Ramos (cell line): ENCODE measurements at regions not wholly inside any gene's neighbourhood (a gene's known extent, or its start where the extent isn't known, plus 50 kb on each side); places are given as distances from the start of the nearest gene placed in this dataset.

Experiments used
- in situ Hi-C: fragments of 300-500 bp; cut with MboI; formaldehyde crosslinking; loops from one replicate; pipeline ENCODE4 v1.14.3; 2022; ENCODE audit warnings: low sequenced_read_pairs; ENCODE audit not compliant: unreplicated experiment

DNA sequence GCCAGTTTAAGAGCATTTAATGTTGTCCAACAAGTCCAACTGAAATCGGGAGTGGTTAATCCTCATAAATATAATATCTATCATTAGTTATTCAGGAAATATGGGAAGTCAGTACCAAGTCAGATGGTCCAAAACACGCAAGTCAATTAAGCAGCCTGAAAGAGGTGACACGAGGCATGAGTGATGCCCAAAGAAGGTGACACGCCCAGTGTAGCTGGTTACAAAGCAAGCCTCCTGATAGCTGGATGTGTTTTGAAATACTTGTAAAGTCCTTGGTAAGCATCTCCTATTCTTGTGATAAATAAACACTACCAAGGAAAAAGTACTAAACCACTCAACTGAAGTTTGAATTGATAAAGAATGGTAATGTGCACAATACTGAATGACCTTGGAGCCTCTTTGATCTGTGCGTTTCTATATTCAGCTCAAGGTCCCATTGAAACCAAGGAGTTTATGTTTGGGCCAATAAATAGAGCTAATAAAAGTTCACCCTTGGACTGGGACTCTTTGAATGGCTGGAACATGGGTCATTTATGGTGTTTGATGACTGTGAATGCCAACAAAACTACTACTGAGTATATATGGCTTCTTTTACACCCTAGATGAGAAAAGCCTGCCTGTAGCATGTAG, 93.2 kb upstream of the KLF3 start:
- in situ Hi-C loops: no loop called here

GRCh38 chr4:38572793-38573192, 91.2 kb upstream of the KLF3 start:
- in situ Hi-C loops: no loop called here

GRCh38 chr4:38574559-38575333, 89.3 kb upstream of the KLF3 start:
- in situ Hi-C loops: no loop called here

DNA sequence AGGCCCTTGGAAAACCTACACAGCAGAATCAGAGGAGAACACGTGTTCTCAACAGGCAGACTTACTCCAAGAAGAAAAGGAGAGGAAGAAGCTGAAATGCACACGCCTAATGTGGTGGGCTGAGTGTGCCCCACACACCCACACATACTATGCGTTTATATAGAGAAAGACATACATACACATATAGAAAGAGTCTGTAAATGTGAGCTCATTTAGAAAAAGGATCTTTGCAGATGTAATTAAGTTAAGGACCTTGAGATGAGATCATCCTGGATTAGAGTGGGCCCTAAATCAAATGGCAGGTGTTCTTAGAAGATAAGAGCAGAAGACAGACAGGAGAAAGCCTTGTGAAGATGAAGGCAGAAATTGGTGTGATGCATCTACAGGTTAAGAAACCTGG, 87.2 kb upstream of the KLF3 start:
- in situ Hi-C loops: no loop called here

- in situ Hi-C loops: no loop called here
Measured at GRCh38 chr4:38577462-38577861, 86.5 kb upstream of the KLF3 start.

- in situ Hi-C loops: no loop called here
Measured at GRCh38 chr4:38581426-38582106, 82.4 kb upstream of the KLF3 start.

- in situ Hi-C loops: no loop called here
Measured at GRCh38 chr4:38582445-38582844, 81.6 kb upstream of the KLF3 start.

DNA sequence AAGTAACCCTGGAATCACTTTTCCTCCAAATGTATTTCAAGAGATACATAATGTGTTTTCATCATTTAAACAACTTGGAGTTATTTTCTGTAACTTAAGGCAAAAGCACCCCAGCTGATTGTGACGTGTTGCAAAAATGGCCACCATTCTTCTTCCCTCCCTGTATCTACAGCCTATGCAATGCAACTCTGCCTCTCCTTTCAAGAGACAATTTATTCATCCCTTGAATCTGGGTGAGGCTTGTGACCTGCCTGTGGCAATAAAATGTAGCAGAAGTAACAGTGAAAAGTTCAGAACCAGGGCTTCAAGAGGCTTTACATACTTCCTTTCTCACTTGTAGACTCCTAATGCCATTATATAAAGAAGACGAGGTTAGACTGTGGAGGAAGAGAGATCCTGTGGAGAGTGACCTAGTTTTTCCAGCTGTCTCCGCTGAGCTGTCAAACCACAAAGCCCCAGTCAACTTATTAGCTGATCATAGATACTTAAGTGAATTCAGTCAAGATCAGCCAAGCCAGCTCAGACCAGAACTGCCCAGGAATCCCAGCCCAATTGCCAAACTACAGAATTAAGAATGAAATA, 81.0 kb upstream of the KLF3 start:
- in situ Hi-C loops: no loop called here

DNA sequence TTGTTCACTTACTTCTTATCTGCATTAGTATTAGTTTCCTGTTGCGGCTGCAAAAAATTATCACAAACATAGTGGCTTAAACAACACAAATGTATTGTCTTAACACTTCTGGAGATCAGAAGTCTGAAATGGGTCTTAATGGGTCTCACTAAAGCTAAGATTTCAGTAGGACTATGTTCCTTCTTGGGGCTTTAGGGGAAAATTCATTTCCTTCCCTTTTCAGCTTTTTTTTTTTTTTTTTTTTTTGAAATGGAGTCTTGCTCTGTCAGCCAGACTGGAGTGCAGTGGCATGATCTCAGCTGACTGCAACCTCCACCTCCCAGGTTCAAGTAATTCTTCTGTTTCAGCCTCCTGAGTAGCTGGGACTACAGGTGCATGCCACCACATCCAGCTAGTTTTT, 78.1 kb upstream of the KLF3 start:
- in situ Hi-C loops: no loop called here

- in situ Hi-C loops: no loop called here
Measured at GRCh38 chr4:38587106-38587505, 76.9 kb upstream of the KLF3 start.

DNA sequence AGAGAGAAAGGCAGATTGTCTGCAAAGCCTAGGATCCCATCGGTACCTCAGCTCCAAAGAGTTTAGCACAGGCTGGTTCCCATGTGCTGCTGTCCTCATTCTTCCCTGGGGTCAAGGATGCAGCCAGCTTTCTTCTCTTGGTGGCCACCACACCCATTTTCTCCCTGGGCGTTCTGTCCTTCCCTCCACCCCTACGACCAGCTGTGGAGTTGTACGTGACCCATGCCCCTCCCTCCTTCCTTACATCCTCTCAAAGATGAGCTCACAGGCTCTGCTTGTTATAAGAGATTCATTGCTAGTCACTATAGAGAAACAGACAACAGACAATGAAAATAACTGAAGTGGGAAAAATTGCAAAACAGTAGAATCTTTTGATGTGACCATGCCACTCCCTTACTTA, 74.0 kb upstream of the KLF3 start:
- in situ Hi-C loops: no loop called here

GRCh38 chr4:38591617-38592337, 72.2 kb upstream of the KLF3 start:
- in situ Hi-C loops: no loop called here

DNA sequence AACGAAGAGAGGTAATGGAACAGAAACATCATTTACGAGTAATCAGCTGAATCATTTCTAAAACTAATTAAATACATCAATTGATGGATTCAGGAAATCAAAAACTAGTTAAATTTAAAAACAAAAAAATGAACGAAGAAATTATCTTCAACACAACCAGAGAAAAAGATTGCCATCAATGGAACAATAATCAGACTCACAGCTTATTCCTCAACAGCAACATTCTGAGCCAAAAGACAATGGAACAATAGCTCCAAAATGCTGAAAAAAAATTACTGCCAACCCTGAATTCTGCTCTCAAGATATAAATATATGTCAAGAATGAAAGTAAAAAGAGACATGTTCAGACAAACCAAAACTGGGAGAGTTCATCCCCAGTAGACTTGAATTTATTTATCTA, 65.5 kb upstream of the KLF3 start:
- in situ Hi-C loops: no loop called here

- in situ Hi-C loops: no loop called here
Measured at GRCh38 chr4:38600575-38600974, 63.4 kb upstream of the KLF3 start.

DNA sequence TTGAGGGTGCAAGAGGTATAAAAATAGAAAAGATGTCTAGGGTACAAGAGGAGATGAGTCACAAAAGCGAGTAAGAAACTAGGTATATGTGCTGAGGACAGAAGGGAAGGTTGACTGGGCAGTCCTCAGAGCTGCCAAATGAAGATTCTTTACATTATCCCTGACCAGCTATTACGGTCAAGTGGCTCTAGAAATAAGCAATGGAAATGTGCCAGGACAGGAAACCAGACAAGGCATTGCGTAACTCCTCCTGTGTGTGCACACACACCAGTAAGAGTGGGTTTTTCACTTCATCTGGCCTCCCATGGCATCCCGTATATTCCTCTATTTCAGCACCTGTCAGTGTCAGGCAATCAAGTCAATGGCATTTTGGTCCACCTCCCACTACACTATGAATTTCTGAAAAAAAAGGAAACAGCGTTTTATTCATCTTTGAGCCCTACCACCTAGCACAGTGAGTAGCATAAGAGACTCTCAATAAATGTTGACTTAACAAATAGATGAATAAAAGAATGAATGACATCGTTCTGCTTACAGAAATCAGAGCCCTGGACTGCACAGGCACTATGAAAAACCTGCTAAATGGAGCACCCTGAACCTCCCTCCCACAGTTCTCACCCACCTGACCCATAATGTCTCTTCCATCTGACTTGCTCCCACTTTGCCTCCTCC, 62.6 kb upstream of the KLF3 start:
- in situ Hi-C loops: no loop called here

- in situ Hi-C loops: no loop called here
Measured at GRCh38 chr4:38601916-38602291, 62.1 kb upstream of the KLF3 start.

GRCh38 chr4:38603652-38604051, 60.3 kb upstream of the KLF3 start:
- in situ Hi-C loops: no loop called here

GRCh38 chr4:38605181-38605752, 58.7 kb upstream of the KLF3 start:
- in situ Hi-C loops: no loop called here

- in situ Hi-C loops: no loop called here
Measured at GRCh38 chr4:38605753-38606586, 58.0 kb upstream of the KLF3 start.
